Left ventricle myocardium superior (tissue), 1 donor: ENCODE measurements at regions not wholly inside any gene's neighbourhood (a gene's known extent, or its start where the extent isn't known, plus 50 kb on each side); places are given as distances from the start of the nearest gene placed in this dataset.
"Not testable (repeated sequence)": the region's sequence is repeated elsewhere in the genome, so short reads cannot be mapped to it uniquely, and the experiment has no call there.

Source experiments
- ATAC-seq: fragments of 200-7000 bp; cut with Tn5 transposase; one replicate; pipeline ENCODE4 v1.9.1; 2020; ENCODE audit warnings: mild to moderate bottlenecking, moderate library complexity
- DNase-seq: peaks from one replicate; pipeline ENCODE4 v3.0.0-alpha.2; 2020
- intact Hi-C: fragments of 100-400 bp; cut with micrococcal nuclease; formaldehyde crosslinking; loops from one replicate; pipeline ENCODE4 v1.11.0; 2022
- donor health status: DM: no; HTN: yes; CAD: no; lungs with severe emphysema.

DNA sequence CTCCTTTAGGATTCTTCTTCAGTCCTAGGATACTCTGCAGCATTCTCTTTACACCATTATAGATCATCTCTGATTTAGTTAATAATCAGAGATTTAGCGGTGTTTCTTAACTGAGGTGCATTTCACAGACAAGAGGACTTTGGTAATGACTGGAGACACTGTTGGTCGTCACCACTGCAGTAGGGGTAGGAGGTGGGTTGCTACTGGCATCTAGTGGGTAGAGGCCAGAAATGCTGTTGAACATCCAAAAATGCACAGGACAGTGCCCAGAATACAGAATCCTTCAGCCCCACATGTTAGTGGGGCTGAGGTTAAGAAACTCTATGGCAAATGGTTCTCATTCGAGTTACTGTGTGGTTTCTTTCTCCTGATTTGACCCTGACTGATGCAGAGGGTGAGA is 80.4 kb upstream of the LMCD1 start:
- intact Hi-C loops: no loop called here
- DNase-seq (no peak), ATAC-seq (no peak)

DNA sequence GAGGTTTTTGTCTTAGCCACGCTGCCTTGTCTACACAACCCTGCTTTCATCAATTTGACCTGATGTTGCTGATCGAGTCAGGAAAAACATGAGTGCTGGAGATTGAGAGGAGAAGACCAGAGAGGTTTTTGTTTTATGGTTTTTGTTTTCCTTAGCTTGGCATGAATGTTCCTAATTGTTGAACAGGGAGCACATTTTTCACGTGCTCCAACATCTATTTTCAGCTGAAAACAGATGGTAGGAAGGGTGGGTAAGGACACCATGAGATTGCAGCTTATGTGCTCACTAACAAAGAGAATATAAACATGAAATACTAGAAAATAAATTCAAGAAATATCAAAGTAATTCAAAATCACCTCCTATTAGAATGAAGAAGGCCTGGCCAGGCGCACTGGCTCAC is 79.9 kb upstream of the LMCD1 start:
- ATAC-seq: no peak
- no peak for DNase-seq
- intact Hi-C loops: no loop called here

DNA sequence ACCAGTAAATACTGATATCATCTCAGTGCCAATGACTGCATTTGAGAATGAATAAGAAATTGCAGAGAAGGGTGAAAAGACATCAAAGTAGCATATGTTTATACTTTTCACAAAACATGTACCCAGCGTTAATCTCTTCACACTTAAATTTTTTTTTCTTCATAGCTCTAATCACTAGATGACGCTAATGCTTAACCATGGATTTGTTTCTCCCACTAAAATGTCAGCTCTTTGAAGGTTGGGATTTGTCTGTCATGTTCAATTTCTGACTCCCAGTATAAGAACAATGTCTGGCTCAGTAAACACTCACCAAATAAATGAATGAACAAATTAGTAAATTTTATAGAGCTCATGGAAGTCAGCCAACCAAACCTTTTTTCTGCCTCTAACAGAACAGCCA is 78.3 kb upstream of the LMCD1 start:
- ATAC-seq (no peak), DNase-seq (no peak)
- intact Hi-C loops: no loop called here

DNA sequence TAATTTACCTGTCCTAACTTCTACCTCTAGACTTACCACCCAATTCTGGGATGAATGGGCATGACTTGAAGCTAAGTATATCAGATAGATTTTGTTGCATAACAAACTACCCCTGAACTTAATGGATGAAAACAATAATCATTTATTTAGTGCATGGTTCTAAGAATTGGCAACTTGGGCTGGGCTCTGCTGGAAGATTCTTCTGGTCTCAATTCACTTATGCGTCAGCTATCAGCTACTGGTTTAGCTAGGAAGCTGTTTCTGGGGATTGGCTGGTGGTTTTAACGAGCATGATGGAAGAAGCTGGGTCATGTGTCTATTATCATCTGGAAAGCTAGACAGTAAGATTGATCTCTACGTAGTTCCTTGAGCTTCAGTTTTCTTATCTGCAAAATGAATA is 77.3 kb upstream of the LMCD1 start:
- no peak for DNase-seq
- ATAC-seq: no peak
- intact Hi-C loops: no loop called here

DNA sequence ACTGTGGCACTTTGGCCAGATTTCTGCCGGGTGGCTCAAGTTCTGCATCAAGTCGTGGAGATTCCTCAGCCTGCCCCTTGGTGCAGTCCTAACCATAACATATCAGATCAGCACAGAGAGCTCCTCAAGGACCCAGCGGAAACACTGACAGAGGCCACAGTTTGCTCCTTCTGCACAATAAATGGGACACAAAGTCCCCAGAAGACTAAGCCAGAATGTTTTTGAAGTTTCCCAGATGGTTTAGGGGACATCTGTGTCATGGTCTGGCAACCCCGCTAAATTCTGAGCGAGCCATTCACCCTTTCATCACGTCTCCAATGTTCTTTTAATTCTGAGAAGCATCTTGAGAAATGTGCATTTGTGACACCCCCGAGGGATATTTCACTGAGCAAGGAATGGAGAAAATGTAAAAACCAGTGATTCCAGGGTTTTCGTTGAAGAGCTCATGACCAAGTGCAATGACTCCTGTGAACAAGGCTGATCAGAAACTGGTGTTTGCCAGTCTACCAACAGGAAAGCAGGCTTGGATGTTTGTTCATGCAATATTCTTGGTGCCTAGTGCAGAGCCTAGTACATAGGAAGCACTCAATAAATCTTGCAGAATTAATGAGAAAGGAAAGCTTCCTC is 64.8 kb upstream of the LMCD1 start:
- no peak for DNase-seq
- peak; percentile 88 for ATAC-seq
- intact Hi-C loops: no loop called here

DNA sequence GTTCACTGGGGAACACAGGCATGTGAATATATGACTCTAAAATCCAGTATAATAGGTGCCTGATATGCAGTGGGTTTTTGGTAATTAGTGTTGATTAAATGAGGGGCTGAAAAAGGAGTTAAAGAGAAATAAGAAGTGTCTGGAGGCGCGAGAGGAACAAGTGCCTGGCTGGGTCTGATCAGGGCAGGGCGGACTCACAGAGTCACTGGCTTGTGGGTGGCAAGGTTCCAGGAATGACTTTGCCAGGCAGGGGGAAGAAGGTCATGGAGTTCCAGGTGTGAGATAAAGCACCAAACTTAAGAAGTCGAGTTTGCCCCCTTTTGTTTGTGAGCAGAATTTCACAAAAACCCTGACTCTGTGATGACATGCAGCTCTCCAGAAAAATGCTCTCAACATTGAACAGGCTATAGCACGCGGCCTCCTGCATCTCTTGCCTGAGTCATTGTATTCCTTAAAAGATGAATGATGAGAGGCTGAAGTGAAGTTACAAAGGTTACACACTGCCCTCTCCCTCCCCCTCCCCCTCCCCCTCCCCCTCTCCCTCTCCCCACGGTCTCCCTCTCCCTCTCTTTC is 63.0 kb upstream of the LMCD1 start:
- intact Hi-C loops: no loop called here
- DNase-seq (no peak), ATAC-seq (peak; percentile 44)

DNA sequence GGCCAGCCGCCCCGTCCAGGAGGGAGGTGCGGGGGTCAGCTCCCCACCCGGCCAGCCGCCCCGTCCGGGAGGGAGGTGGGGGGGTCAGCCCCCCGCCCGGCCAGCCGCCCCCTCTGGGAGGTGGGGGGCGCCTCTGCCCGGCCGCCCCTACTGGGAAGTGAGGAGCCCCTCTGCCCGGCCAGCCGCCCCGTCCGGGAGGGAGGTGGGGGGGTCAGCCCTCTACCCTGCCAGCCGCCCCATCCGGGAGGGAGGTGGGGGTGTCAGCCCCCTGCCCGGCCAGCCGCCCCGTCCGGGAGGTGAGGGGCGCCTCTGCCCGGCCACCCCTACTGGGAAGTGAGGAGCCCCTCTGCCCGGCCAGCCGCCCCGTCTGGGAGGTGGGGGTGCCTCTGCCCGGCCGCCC is 61.5 kb upstream of the LMCD1 start:
- ATAC-seq, DNase-seq: not testable (repeated sequence)

DNA sequence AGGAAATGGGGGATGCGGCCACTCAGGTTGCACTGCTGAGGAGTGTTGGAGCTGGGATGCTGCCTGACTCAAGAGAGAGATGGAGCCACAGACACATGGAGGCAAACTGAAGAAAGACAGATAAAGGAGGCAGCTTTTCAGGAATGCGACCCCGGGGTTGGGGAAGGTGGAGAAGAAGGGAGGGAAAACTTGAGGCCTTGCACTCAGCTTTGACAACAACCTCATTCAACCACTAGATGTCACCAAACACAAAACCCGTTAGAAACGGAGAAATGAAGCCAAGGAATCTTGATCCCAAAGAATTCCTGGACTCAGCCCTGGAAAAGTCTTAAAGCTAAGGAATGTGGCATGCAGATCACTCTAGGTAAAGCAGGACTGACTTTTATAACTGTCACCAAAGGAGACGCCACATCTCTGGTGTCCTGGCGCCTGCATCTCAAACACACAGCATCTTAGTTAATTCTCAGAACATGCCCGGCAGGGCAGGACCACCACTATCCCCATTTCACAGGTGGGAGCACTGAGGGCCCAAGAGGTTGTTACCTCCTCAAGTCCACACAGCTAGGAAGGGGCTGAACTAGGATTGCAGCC is 59.6 kb upstream of the LMCD1 start:
- peak; percentile 57 for ATAC-seq
- intact Hi-C loops: loop anchor here (5.0 kb wide), 3 partner anchors 40 to 180 kb away; no protein-coding TSS in a partner anchor
- no peak for DNase-seq

More for the DNA sequence above, 61.5 kb upstream of the LMCD1 start:
- intact Hi-C loops: loop anchor here (5.0 kb wide), 3 partner anchors 42 to 182 kb away; no protein-coding TSS in a partner anchor

DNA sequence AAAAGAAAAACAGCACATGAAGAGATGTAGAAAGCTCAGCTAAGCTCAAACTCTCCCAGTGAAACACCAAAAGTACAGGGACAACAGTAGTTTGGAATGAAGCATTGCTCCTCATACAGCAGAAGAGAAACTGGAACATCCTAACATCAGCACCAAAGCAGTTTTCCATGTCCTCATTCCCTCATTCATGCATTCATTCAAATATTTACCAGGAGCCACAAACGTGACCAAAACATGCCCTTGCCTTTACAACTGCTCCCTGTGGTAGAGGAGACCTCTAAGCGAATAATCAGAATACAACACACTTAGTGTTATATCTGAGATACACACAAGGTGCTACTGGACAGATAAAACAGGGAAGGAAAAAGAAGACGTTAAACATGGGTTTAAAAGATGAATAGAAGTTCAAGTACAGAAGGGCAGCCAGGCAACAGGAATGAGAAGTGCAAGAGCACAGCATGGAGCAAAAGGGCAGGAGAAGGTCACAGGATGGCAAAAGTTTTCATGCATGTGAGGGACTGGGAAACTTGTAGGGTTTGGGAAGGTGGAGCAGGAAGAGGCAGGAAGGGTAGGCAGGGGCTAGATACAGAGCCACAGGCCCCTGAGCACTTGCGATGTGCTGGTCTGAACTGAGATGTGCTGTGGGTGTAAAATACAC is 58.5 kb upstream of the LMCD1 start:
- ATAC-seq: peak; percentile 13
- no peak for DNase-seq
- intact Hi-C loops: loop anchor here (5.0 kb wide), 3 partner anchors 39 to 179 kb away; no protein-coding TSS in a partner anchor

DNA sequence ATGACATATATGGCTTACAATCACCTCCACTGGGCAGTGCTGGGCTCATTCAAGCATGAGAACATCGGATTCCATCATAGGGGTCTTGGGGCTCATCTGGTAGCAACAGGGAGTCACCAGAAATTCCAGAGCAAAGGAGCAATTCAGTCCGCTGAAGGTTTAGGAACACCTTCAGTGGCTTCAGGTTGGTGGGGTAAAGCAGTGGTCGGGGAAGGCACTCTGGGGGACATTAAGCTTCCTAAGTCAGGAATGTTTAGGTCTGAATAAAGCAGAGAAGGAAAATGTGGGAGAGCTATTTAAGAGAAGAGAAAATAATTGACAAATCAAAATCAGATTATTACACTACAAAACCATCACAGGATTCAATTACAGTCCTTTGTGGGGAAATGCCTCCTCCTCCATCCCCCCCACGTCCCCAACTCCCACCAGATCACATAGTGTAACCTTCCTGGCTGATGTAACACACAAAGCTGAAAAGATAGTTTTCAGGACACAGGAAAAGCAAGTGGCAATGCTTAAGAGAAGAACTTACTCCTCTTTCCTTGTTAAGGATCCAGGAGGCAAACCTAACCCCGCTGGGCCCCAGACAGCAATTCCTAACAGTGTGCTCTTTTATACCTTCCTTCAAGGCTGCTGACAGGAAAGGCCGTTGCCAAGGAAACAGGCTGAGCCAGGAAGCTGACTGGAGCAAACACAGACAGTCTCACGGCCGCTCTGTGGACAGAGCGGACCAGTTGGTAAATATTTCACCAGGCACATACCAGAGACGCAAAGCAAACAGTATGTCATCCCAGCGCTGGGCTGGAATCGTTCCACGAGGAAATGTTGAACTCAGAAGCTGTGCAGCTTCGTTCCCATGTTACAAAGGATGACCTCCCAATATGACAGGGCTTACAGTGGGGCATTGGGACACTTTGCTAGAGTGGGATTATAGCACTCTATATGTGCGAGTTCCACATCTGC is 57.5 kb upstream of the LMCD1 start:
- intact Hi-C loops: loop anchor here (5.0 kb wide), 3 partner anchors 38 to 178 kb away; no protein-coding TSS in a partner anchor
- DNase-seq (peak; percentile 74), ATAC-seq (peak; percentile 89)

DNA sequence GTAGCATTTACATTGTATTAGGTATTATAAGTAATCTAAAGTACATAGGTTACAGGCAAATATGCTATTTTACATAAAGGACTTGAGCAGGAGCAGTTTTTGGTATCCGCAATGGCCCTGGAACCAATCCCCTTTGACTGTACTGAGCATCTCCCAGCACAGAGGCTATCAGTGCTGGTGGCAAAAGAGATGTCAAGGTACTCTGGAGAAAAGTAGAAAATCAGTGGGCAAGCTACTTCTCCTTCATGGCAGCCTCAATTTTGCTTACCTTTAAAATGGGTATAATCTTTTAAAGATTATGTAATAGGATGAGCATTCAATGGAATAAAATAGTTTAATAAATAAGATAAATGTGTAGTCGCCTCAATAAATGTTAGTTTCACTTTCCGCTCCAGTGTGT is 56.7 kb upstream of the LMCD1 start:
- DNase-seq: no peak
- intact Hi-C loops: loop anchor here (5.0 kb wide), 3 partner anchors 37 to 177 kb away; no protein-coding TSS in a partner anchor
- no peak for ATAC-seq

DNA sequence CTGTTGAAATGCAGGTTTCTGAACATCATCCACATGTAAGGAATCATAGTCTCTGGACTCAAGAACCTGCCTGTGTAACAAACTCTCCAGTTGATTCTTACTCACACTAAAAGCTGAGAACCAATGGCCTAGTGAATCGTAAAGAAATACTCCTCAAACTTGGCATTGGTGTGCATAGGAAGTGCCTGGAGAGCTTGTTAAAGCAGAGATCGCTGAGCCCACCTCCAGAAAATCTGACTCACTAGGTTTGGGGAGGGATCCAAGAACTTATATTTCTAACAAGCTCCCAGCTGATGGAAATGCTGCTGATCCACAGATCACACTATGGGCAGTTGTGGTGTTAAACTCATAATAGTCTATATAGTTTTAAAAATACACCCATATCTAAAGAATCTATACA is 55.8 kb upstream of the LMCD1 start:
- DNase-seq: no peak
- intact Hi-C loops: no loop called here
- no peak for ATAC-seq

DNA sequence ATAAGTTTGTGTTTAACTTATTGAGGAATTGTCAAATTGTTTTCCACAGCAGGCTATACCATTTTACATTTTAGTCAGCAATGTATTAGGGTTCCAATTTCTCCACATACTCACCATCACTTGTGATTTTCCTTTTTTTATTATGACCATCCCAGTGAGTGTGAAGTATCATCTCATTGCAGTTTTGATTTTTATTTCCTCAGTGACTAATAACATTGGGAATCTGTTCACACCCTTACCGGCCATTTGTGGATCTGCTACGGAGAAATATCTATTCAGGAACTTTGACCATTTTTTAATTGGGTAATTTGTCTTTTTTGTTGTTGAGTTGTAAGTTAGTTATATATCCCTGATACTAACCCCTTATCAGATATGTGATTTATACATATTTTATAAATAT is 54.8 kb upstream of the LMCD1 start:
- DNase-seq: no peak
- no peak for ATAC-seq
- intact Hi-C loops: no loop called here

DNA sequence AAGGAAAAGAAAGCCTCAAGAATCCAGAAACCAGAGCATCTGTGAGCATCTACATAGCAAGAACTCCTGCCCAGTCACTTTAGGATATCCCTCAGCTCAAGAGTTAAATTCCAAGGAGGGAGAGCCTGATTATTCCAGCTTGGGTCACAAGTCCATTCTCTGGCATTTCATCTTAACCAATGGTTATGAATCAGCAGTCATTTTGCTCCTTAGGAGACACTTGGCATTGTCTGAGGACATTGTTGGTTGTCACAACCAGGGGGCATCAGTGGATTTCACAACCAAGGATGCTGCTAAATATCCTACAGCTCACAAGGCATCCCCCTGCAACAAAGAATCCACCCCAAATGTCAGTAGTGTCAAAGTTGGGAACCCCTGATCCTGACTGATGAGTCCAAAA is 51.0 kb upstream of the LMCD1 start:
- ATAC-seq (no peak), DNase-seq (no peak)
- intact Hi-C loops: no loop called here

DNA sequence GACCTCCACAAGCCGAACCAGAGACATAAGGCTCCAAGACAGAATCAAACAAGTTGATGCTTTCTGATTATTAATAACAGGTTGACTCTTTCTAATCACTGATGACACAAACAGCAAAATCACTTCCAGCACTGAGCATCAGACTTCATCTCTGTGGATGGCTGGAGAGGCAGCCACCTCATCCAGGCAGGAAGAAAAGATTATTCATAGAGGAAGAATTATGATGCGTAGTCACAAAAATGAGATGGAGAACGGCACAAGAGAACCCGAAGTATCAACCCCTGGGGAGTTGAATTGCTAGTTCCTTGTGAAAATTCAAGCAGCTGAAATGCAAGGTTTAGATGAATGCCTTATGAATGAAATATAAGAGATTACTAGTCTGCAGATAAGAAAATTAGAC is 49.9 kb upstream of the LMCD1 start:
- ATAC-seq (no peak), DNase-seq (no peak)

More for the DNA sequence above, 49.9 kb upstream of the LMCD1 start:
- intact Hi-C loops: no loop called here
